Heart left ventricle (tissue), 13 donors: ENCODE measurements at regions not wholly inside any gene's neighbourhood (a gene's known extent, or its start where the extent isn't known, plus 50 kb on each side); places are given as distances from the start of the nearest gene placed in this dataset.

Experiments
- CTCF ChIP-seq, 12 donors: fragments of 200-600 bp; sonication (generic) in 4 of 12; IDR thresholded peaks; one replicate each; pipeline versions ENCODE4 v1.5.0 to v1.8.0; 2018 to 2022; ENCODE audit warnings: antibody characterized with exemption in 12 of 12, mild to moderate bottlenecking in 5 of 12
- POLR2A ChIP-seq, 2 donors: fragments of 450-650 bp; IDR thresholded peaks; one replicate each; pipeline ENCODE4 v1.6.1; 2017; ENCODE audit warnings: antibody characterized with exemption in 2 of 2, mild to moderate bottlenecking in 2 of 2, moderate library complexity in 2 of 2
- donor health status: ischemic (EF 13 %, LVEDD 7.1; RV severe dilation, severe dysfunction).
- donor health status: DM: no; HTN: yes; CAD: no.
- donor health status: DM: no; HTN: no; CAD: no.
- donor health status: ischemic (EF 25% LVEDD 6.9; RV normal size, moderate dysfunction).
- donor health status: ischemic (EF 25% LVEDD 5.7; RV mildly dilated, moderate dysfunction).
- donor health status: ischemic (EF 35%, LVEDD 5.7; RV mildly dilated, moderate dysfunction).
- donor health status: nonischemic (EF 11% LVEDD 7.7; RV severe dilation, severe dysfunction).
- donor health status: DM: yes; HTN: yes; CAD: no.
- donor health status: PGD.
- donor health status: ischemic (EF 29% LVEDD 5.4; RV normal size, mild dysfunction).
- donor health status: nonischemic (EF 23%, LVEDD 6.1; RV moderate dilation, normal function).

- TF ChIP-seq CTCF (IDR thresholded peaks at IDR 0.05) (no peak), POLR2A (IDR thresholded peaks at IDR 0.05) (no peak)
These were observed 80.4 kb upstream of the TECRL start for GRCh38 chr4:64489628-64490027.
